ENCODE measurements at regions not wholly inside any gene's neighbourhood (a gene's known extent, or its start where the extent isn't known, plus 50 kb on each side); places are given as distances from the start of the nearest gene placed in this dataset.
"Not testable (repeated sequence)": the region's sequence is repeated elsewhere in the genome, so short reads cannot be mapped to it uniquely, and the experiment has no call there.

DNA sequence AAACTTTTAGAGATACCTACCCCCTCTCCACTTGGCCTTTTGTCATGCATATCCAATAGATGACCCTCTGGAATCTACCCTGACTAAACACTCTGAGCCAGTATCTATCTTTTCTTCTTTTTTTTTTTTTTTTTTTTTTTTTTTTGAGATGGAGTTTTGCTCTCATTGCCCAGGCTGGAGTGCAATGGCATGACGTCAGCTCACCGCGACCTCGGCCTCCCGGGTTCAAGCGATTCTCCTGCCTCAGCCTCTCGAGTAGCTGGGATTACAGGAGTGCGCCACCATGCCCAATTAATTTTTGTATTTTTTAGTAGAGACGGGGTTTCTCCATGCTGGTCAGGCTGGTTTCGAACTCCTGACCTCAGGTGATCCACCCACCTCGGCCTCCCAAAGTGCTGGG lies 50.8 kb upstream of the GRIN2B start:
- intact Hi-C loops (cut with micrococcal nuclease); H3K27me3 Mint-ChIP-seq (ENCODE audit: insufficient read depth); H3K4me3 Mint-ChIP-seq; H3K4me1 Mint-ChIP-seq (ENCODE audit: low read depth); H3K9me3 Mint-ChIP-seq; H3K27ac Mint-ChIP-seq; H3K36me3 Mint-ChIP-seq (ENCODE audit: low read depth); DNase-seq (ENCODE audit: low spot score): not testable (repeated sequence)

DNA sequence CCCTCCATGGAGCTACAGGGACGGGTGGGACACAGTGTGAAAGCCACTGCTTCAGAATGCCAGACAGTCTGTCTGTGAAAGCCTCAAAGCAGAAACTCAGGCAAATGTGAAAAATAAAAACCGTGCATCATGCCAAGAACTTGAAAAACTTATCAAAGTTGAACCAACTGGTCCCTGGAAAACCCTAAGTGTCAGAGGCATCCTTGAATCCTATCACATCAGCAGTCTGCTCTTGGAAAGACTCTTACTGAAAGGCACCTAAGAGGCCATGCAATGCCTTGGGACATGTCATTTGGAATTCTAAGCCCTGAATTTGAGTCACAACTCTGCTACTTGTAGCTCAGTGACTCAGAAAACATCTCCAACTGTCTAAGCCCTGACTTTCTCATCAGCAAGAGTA lies 62.4 kb upstream of the GRIN2B start:
- intact Hi-C loops (cut with micrococcal nuclease), result no loop called here
- DNase-seq (ENCODE audit: low spot score), result no peak
- peaks cover under 1% of the 10 kb centered on the region for H3K9me3 Mint-ChIP-seq

DNA sequence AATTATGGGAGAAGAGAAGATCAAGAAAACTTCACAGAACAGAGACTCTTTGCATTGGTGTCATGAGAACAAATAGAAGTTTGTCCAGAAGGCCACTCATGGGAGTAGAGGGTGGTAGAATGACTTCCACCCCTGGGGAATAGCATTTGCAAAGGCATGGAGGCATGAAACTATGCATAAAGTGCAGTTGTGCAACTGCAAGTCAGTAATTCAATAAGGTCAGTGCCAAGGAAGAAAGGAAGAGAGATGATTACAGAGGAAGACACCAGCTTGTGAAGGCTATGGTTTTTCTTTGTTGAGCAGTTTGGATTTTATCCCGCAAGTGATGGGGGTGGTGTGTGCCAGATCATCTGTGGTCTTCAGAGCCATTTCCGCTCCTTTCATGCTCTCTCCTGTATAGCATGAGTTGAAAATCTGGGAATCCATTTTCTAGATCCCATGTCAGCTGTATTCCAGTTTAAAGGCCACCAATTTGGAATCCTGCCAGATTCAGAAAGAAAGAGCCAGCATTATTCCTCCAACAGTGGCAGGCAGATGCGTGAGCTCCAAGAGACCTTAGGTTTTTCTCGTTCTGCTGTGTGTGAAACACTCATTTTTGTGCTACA lies 67.6 kb upstream of the GRIN2B start:
- no peak for DNase-seq (ENCODE audit: low spot score)
- H3K36me3 Mint-ChIP-seq (ENCODE audit: low read depth), result no peaks in the 10 kb centered on the region
- intact Hi-C loops (cut with micrococcal nuclease), result no loop called here
- H3K27me3 Mint-ChIP-seq (ENCODE audit: insufficient read depth), result no peaks in the 10 kb centered on the region
- no peak overlapping the region for H3K27ac Mint-ChIP-seq
- H3K4me1 Mint-ChIP-seq (ENCODE audit: low read depth), result no peaks in the 10 kb centered on the region
- H3K4me3 Mint-ChIP-seq, result no peak overlapping the region
- no peaks in the 10 kb centered on the region for H3K9me3 Mint-ChIP-seq

More for the DNA sequence above, 62.4 kb upstream of the GRIN2B start:
- no peaks in the 10 kb centered on the region for H3K4me1 Mint-ChIP-seq (ENCODE audit: low read depth)
- no peak overlapping the region for H3K27ac Mint-ChIP-seq
- no peaks in the 10 kb centered on the region for H3K36me3 Mint-ChIP-seq (ENCODE audit: low read depth)
- peaks cover 2% of the 10 kb centered on the region for H3K27me3 Mint-ChIP-seq (ENCODE audit: insufficient read depth)
- no peak overlapping the region for H3K4me3 Mint-ChIP-seq

DNA sequence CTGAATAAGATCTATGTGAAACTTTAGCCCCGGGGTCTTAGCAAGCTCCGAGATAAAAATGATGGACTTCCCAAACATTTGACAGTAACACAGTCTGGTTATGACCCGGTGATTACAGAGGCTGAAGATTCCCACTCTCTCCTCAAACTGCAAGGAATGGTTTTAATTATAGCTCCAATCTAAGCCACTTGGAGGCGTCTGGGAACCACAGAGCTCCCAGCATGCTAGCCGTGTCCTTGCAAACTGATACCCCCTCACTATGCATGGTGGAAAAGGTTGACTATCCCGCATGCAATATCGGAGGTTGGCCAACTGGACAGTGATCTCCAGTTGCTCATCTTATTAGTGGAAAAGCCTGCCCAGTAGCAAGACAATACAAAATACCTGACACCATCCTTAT lies 76.5 kb upstream of the GRIN2B start:
- Mint-ChIP-seq H3K9me3 (no peaks in the 10 kb centered on the region), H3K36me3 (ENCODE audit: low read depth) (no peaks in the 10 kb centered on the region), H3K27ac (no peak overlapping the region), H3K27me3 (ENCODE audit: insufficient read depth) (peaks cover 2% of the 10 kb centered on the region), H3K4me1 (ENCODE audit: low read depth) (no peaks in the 10 kb centered on the region), H3K4me3 (no peak overlapping the region)
- DNase-seq (ENCODE audit: low spot score), result no peak
- intact Hi-C loops (cut with micrococcal nuclease), result no loop called here

DNA sequence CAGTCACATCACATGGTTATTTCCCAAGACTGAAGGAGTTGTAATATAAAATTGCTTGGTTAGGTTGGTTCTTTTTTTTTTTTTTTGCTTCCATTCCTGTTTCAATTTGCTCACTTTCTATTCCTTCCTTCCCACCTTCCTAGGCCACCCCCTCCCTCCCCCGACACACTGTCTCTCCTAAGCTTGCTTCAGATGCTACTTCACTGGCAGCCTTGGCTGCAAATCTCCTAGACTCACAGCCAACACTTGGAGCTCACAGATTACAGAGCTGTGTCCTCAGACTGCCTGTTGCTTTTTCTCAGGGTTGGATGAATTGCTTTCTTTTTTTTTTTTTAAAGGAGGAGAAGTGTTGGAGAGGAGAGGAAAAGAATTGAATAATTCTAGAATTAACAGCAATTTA lies 77.3 kb upstream of the GRIN2B start:
- Mint-ChIP-seq H3K4me1 (ENCODE audit: low read depth) (no peaks in the 10 kb centered on the region), H3K36me3 (ENCODE audit: low read depth) (no peaks in the 10 kb centered on the region), H3K9me3 (no peaks in the 10 kb centered on the region), H3K4me3 (no peak overlapping the region), H3K27me3 (ENCODE audit: insufficient read depth) (peaks cover 2% of the 10 kb centered on the region), H3K27ac (no peak overlapping the region)
- no peak for DNase-seq (ENCODE audit: low spot score)
- intact Hi-C loops (cut with micrococcal nuclease), result no loop called here

DNA sequence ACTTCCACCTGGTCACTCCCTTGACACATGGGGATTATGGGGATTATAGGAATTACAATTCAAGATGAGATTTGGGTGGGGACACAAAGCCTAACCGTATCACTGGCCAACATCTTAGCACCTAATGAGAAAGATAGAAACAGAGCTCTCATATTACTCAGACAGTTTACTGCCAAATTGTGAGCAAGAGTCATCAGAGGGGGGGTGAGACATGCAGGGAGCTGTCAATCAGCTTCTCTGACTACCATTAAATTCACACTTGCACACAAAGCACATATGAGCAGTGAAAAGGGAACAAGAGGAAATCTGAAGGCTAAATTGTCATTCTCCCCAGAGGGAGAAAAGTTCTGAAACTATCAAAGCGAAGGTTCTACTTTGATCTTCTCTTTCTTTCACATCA lies 78.1 kb upstream of the GRIN2B start:
- Mint-ChIP-seq H3K27me3 (ENCODE audit: insufficient read depth) (peaks cover 2% of the 10 kb centered on the region), H3K27ac (no peak overlapping the region), H3K9me3 (no peaks in the 10 kb centered on the region), H3K4me3 (no peak overlapping the region), H3K4me1 (ENCODE audit: low read depth) (no peaks in the 10 kb centered on the region), H3K36me3 (ENCODE audit: low read depth) (no peaks in the 10 kb centered on the region)
- intact Hi-C loops (cut with micrococcal nuclease), result no loop called here
- no peak for DNase-seq (ENCODE audit: low spot score)

DNA sequence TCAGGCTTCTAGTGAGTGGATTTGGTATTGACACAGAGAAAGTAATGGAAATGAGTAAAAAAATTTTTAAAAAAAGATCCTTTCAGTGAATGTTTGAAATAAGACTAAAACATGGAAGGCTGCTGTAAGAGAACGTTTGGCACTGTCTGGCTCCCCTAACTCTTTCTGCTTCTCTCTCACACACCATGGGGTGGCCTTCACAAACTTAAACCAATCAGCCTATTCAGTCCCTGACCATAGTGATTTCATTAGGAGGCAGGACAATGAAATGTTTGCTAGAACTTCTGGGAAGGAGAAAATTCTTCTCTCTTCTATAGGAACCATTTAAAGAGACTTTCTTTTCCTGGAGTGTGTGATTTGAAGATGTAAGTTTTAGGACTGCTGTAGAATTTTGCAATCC lies 84.2 kb upstream of the GRIN2B start:
- no peak for DNase-seq (ENCODE audit: low spot score)
- no peaks in the 10 kb centered on the region for H3K9me3 Mint-ChIP-seq
- no peaks in the 10 kb centered on the region for H3K27me3 Mint-ChIP-seq (ENCODE audit: insufficient read depth)
- no peak overlapping the region for H3K4me3 Mint-ChIP-seq
- no peaks in the 10 kb centered on the region for H3K4me1 Mint-ChIP-seq (ENCODE audit: low read depth)
- H3K27ac Mint-ChIP-seq, result no peak overlapping the region
- intact Hi-C loops (cut with micrococcal nuclease), result no loop called here
- no peaks in the 10 kb centered on the region for H3K36me3 Mint-ChIP-seq (ENCODE audit: low read depth)

DNA sequence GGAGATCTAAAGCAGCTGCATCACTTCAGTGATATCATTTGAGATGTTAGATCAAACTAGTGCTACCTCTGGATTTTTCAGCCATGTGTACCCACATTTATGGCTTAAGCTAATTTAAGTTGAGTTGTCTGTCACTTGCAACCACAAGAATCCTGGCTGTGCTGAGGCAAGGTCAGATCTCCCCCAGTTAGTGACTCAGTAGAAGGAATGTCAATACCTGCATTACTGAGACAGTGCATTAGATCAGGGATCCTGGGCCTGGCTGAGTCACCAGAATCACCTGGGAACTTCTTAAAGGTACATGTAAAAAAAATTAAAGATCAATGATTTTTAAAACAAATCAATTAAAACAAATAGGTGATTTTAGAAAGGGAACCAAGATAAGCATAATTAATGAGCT lies 84.6 kb upstream of the GRIN2B start:
- no peaks in the 10 kb centered on the region for H3K9me3 Mint-ChIP-seq
- no peak for DNase-seq (ENCODE audit: low spot score)
- H3K27ac Mint-ChIP-seq, result no peak overlapping the region
- no peaks in the 10 kb centered on the region for H3K27me3 Mint-ChIP-seq (ENCODE audit: insufficient read depth)
- no peaks in the 10 kb centered on the region for H3K4me1 Mint-ChIP-seq (ENCODE audit: low read depth)
- H3K36me3 Mint-ChIP-seq (ENCODE audit: low read depth), result no peaks in the 10 kb centered on the region
- intact Hi-C loops (cut with micrococcal nuclease), result no loop called here
- no peak overlapping the region for H3K4me3 Mint-ChIP-seq

DNA sequence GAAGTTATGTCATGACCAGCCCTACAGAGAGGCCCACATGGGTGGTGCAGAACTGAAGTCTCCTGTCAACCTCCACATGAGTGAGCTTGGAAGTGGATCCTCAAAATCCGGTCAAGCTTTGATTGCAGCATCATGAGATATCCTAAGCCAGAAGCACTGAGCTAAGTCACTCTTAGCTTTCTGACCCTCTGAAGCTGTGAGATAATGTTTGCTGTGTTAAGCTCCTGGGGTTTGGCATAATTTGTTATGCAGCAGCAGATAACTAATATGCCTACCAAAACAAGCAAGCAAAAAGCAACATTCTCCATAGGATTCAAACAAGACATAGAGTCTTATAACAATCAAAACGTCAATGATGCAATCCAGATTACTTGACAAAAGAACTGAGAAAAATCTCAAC lies 87.6 kb upstream of the GRIN2B start:
- Mint-ChIP-seq H3K4me3 (no peak overlapping the region), H3K36me3 (ENCODE audit: low read depth) (no peaks in the 10 kb centered on the region), H3K27ac (no peak overlapping the region), H3K27me3 (ENCODE audit: insufficient read depth) (peaks cover 2% of the 10 kb centered on the region), H3K9me3 (no peaks in the 10 kb centered on the region), H3K4me1 (ENCODE audit: low read depth) (no peaks in the 10 kb centered on the region)
- no peak for DNase-seq (ENCODE audit: low spot score)
- intact Hi-C loops (cut with micrococcal nuclease), result no loop called here

DNA sequence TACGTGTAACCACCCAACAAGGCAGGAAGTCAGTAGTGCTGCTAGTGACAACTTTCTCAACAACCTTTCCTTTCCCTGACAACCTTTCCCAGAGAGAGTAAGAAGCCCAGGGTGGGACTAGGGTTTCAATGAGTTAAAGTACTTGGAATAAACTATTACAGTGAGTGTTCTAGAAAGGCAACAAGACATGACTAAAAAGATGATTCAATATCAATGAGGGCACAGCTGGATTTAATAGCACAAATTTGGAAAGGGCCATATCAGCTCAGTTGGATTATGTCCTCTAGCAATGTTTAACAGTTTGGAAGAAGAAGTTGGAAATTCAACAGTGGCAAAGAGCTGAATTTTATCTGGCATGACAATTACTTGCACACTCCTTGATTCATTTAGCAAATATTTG lies 90.4 kb upstream of the GRIN2B start:
- peaks cover 2% of the 10 kb centered on the region for H3K27me3 Mint-ChIP-seq (ENCODE audit: insufficient read depth)
- H3K27ac Mint-ChIP-seq, result no peak overlapping the region
- H3K36me3 Mint-ChIP-seq (ENCODE audit: low read depth), result no peaks in the 10 kb centered on the region
- no peaks in the 10 kb centered on the region for H3K9me3 Mint-ChIP-seq
- intact Hi-C loops (cut with micrococcal nuclease), result no loop called here
- DNase-seq (ENCODE audit: low spot score), result no peak
- H3K4me1 Mint-ChIP-seq (ENCODE audit: low read depth), result no peaks in the 10 kb centered on the region
- no peak overlapping the region for H3K4me3 Mint-ChIP-seq

DNA sequence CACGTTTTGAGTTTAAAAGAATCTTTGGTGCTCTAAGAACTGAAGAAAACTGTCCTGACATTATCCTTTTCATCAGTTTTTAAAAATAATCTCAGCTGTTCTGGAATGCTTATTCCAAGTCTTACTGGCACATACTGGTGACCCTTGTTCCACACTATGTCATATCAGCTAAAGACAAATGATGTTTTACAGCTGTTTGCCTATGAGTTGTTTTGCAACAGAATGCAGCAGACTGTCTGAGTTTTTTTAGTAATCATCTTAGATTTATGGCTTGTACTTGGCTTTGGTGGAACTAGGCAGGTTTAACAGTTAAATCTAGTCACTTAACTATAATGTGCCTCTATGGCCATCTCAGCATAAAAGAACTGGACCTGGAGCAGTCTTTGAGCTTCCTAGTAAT lies 91.6 kb upstream of the GRIN2B start:
- H3K27me3 Mint-ChIP-seq (ENCODE audit: insufficient read depth), result peaks cover 4% of the 10 kb centered on the region
- no peaks in the 10 kb centered on the region for H3K4me1 Mint-ChIP-seq (ENCODE audit: low read depth)
- no peaks in the 10 kb centered on the region for H3K36me3 Mint-ChIP-seq (ENCODE audit: low read depth)
- DNase-seq (ENCODE audit: low spot score), result no peak
- no peak overlapping the region for H3K4me3 Mint-ChIP-seq
- H3K27ac Mint-ChIP-seq, result no peak overlapping the region
- intact Hi-C loops (cut with micrococcal nuclease), result no loop called here
- H3K9me3 Mint-ChIP-seq, result no peaks in the 10 kb centered on the region

DNA sequence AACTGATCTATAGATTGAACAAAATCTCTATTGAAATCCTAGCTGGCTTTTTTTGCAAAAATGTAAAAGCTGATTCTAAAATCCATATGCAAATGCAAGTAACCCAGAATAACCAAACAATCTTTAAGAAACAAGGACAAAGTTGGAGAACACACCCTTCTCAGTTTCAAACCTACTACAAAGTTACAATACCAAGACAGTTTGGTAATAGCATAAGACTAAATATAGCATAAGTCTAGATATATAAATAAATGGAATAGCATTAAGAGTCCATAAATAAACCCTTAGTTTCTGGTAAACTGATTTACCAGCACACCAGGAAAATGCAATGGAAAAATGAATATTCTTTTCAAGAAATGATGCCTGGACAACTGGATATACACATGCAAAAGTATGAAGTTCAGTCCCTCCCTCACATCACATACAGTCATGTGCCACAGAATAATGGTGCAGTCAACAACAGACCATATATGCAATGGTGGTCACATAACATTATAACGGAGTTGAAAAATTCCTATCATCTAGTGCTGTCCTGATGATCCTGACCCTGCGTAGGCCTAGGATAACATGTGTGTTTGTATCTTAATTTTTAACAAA lies 94.5 kb upstream of the GRIN2B start:
- Mint-ChIP-seq H3K4me1 (ENCODE audit: low read depth) (no peaks in the 10 kb centered on the region), H3K9me3 (no peaks in the 10 kb centered on the region), H3K27ac (no peak overlapping the region), H3K36me3 (ENCODE audit: low read depth) (no peaks in the 10 kb centered on the region), H3K27me3 (ENCODE audit: insufficient read depth) (peaks cover 4% of the 10 kb centered on the region), H3K4me3 (no peak overlapping the region)
- DNase-seq (ENCODE audit: low spot score), result no peak
- intact Hi-C loops (cut with micrococcal nuclease), result no loop called here

DNA sequence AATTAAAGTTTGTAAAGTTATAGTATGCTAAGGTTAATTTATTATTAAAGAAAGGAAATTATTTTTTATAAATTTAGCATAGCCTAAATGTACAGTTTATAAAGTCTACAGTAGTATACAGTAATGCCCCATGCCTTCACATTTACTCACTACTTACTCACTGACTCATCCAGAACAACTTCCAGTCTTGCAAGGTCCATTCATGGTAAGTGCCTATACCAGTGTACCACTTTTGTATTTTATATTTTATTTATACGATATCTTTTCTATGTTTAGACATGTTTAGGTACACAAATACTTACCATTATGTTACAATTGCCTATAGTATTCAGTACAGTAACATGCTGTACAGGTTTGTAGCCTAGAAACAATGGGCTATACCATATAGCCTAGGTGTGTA lies 95.1 kb upstream of the GRIN2B start:
- no peaks in the 10 kb centered on the region for H3K4me1 Mint-ChIP-seq (ENCODE audit: low read depth)
- H3K27ac Mint-ChIP-seq, result no peak overlapping the region
- H3K27me3 Mint-ChIP-seq (ENCODE audit: insufficient read depth), result peaks cover 2% of the 10 kb centered on the region
- H3K9me3 Mint-ChIP-seq, result no peaks in the 10 kb centered on the region
- no peak for DNase-seq (ENCODE audit: low spot score)
- no peak overlapping the region for H3K4me3 Mint-ChIP-seq
- H3K36me3 Mint-ChIP-seq (ENCODE audit: low read depth), result no peaks in the 10 kb centered on the region
- intact Hi-C loops (cut with micrococcal nuclease), result no loop called here

DNA sequence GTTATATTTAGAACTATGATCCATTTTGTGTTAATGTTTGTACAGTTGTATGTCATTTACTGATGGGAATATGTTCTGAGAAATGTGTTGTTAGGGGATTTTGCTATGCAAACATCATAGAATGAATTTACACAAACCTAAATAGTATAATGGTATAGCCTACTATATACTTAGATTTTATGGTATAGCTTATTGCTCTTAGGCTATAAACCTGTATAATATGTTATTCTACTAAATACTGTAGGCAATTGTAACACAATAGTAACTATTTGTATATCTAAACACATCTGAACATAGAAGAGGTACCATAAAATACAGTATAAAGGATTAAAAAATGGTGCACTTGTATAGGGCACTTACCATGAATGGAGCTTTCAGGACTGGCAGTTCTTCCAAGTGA lies 105.4 kb upstream of the GRIN2B start:
- H3K27ac Mint-ChIP-seq, result no peak overlapping the region
- DNase-seq (ENCODE audit: low spot score), result no peak
- no peaks in the 10 kb centered on the region for H3K4me1 Mint-ChIP-seq (ENCODE audit: low read depth)
- H3K27me3 Mint-ChIP-seq (ENCODE audit: insufficient read depth), result no peaks in the 10 kb centered on the region
- intact Hi-C loops (cut with micrococcal nuclease), result no loop called here
- H3K36me3 Mint-ChIP-seq (ENCODE audit: low read depth), result no peaks in the 10 kb centered on the region
- H3K9me3 Mint-ChIP-seq, result no peaks in the 10 kb centered on the region
- no peak overlapping the region for H3K4me3 Mint-ChIP-seq
